ENCODE measurements at regions not wholly inside any gene's neighbourhood (a gene's known extent, or its start where the extent isn't known, plus 50 kb on each side); places are given as distances from the start of the nearest gene placed in this dataset.

DNA sequence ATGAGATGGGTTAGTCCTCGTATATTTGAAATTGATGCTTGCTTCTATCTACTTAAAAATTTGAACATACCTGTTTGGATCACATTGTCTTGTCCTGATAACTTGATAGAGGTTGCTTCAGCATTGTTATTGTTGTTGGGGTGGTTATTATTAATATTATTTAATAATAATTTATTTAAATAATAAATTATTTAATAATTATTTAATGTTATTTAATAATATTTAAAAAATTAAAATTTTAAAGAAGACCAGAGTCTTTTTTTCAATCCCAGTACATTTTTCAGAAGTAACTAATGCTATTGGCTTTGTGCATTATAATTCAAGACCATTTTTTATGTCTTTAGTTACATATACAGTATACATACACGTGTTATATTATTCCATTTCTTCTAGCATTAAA is 116.6 kb upstream of the DUSP22 start:
- H3K27ac ChIP-seq (ENCODE audit: low read length): no peak overlapping the region
- intact Hi-C loops (cut with micrococcal nuclease; ENCODE audit: unreplicated experiment): no loop called here
- H3K4me3 ChIP-seq (ENCODE audit: low read depth in 2 of 2, low read length in 2 of 2): no peak overlapping the region
- ChIA-PET POLR2A (no interaction called here), CTCF (no interaction called here)
- no TSS peak for BruUV-seq (replicated peaks)
- H3K9me3 ChIP-seq (ENCODE audit: control insufficient read depth, insufficient read depth, low read depth, low read length): no peaks in the 10 kb centered on the region
- ATAC-seq (no peak), DNase-seq (ENCODE audit: low read depth, low spot score) (no peak)
- H3K4me1 ChIP-seq (ENCODE audit: control insufficient read depth, insufficient read depth, low read length): no peaks in the 10 kb centered on the region
- no peak for TF ChIP-seq TCF7L2 (IDR thresholded peaks at IDR 0.05; ENCODE audit: low read depth, low read length)
- no peak for TF ChIP-seq REST (IDR thresholded peaks at IDR 0.05; ENCODE audit: insufficient read depth in 1 of 2, low read depth in 2 of 2, low read length in 1 of 2)
- TF ChIP-seq SIN3A (IDR thresholded peaks at IDR 0.05; ENCODE audit: borderline replicate concordance, insufficient read depth, low read depth, low read length): no peak
- no peak for TF ChIP-seq CTCF (IDR thresholded peaks at IDR 0.05)
- no peak for TF ChIP-seq POLR2AphosphoS5 (IDR thresholded peaks at IDR 0.05; ENCODE audit: low read depth, low read length)
- H3K27me3 ChIP-seq (ENCODE audit: control insufficient read depth, insufficient read depth, low read length): no peaks in the 10 kb centered on the region
- in situ Hi-C loops (cut with HindIII; ENCODE audit: low pct_unique_long_range_greater_than_20kb, low sequenced_read_pairs): no loop called here
- no peaks in the 10 kb centered on the region for H3K36me3 ChIP-seq (ENCODE audit: control insufficient read depth, insufficient read depth, low read length)

- TF ChIP-seq REST (IDR thresholded peaks at IDR 0.05; ENCODE audit: insufficient read depth in 1 of 2, low read depth in 2 of 2, low read length in 1 of 2) (no peak), TCF7L2 (IDR thresholded peaks at IDR 0.05; ENCODE audit: low read depth, low read length) (no peak), CTCF (IDR thresholded peaks at IDR 0.05) (no peak), SIN3A (IDR thresholded peaks at IDR 0.05; ENCODE audit: borderline replicate concordance, insufficient read depth, low read depth, low read length) (no peak), POLR2AphosphoS5 (IDR thresholded peaks at IDR 0.05; ENCODE audit: low read depth, low read length) (no peak)
- in situ Hi-C loops (cut with HindIII; ENCODE audit: low pct_unique_long_range_greater_than_20kb, low sequenced_read_pairs): no loop called here
- intact Hi-C loops (cut with micrococcal nuclease; ENCODE audit: unreplicated experiment): no loop called here
- ATAC-seq (no peak), DNase-seq (ENCODE audit: low read depth, low spot score) (no peak)
- BruUV-seq (replicated peaks): no TSS peak
- Histone ChIP-seq H3K4me3 (ENCODE audit: low read depth in 2 of 2, low read length in 2 of 2) (no peak overlapping the region), H3K9me3 (ENCODE audit: control insufficient read depth, insufficient read depth, low read depth, low read length) (no peaks in the 10 kb centered on the region), H3K4me1 (ENCODE audit: control insufficient read depth, insufficient read depth, low read length) (no peaks in the 10 kb centered on the region), H3K27ac (ENCODE audit: low read length) (no peak overlapping the region), H3K36me3 (ENCODE audit: control insufficient read depth, insufficient read depth, low read length) (no peaks in the 10 kb centered on the region), H3K27me3 (ENCODE audit: control insufficient read depth, insufficient read depth, low read length) (no peaks in the 10 kb centered on the region)
- ChIA-PET POLR2A (no interaction called here), CTCF (interaction anchor here (0.7 kb wide), 1 partner anchor 122 kb away, joined by 3 read pairs; no protein-coding TSS in a partner anchor)
Measured at GRCh38 chr6:176766-177165, 115.5 kb upstream of the DUSP22 start.

All from Panc1 (cell line).